DOHH2 (cell line): ENCODE measurements at regions not wholly inside any gene's neighbourhood (a gene's known extent, or its start where the extent isn't known, plus 50 kb on each side); places are given as distances from the start of the nearest gene placed in this dataset.

Experiments
- H3F3A ChIP-seq: fragments of 200-600 bp; sonication (generic), shearing (Covaris generic); 2 replicates; pipeline ENCODE4 v1.6.0; 2016; ENCODE audit warnings: antibody characterized with exemption, mild to moderate bottlenecking; ENCODE audit not compliant: control insufficient read depth, insufficient read depth
- H3K27ac ChIP-seq: fragments of 200-600 bp; sonication (generic); 2 replicates; pipeline ENCODE4 v1.5.1; 2014; ENCODE audit warnings: low read depth, mild to moderate bottlenecking, low read length, moderate library complexity
- H3K27me3 ChIP-seq: fragments of 200-600 bp; sonication (generic); 2 replicates; pipeline ENCODE4 v1.6.1; 2014; ENCODE audit warnings: mild to moderate bottlenecking, low read length, mixed read lengths; ENCODE audit not compliant: control insufficient read depth
- H3K36me3 ChIP-seq: fragments of 200-600 bp; sonication (generic); 2 replicates; pipeline ENCODE4 v1.6.1; 2014; ENCODE audit warnings: mild to moderate bottlenecking, low read length, moderate library complexity, mixed read lengths; ENCODE audit not compliant: control insufficient read depth
- H3K4me1 ChIP-seq: fragments of 200-600 bp; sonication (generic); 2 replicates; pipeline ENCODE4 v1.6.1; 2014; ENCODE audit warnings: mild to moderate bottlenecking, low read length, mixed read lengths; ENCODE audit not compliant: control insufficient read depth
- H3K4me2 ChIP-seq: fragments of 200-600 bp; sonication (generic); 2 replicates; pipeline ENCODE4 v1.6.0; 2014; ENCODE audit warnings: mild to moderate bottlenecking, low read length, moderate library complexity
- H3K4me3 ChIP-seq: fragments of 200-600 bp; sonication (generic); 2 replicates; pipeline ENCODE4 v1.5.1; 2014; ENCODE audit warnings: mild to moderate bottlenecking, low read length, mixed read lengths
- H3K79me2 ChIP-seq: fragments of 200-600 bp; sonication (generic); 2 replicates; pipeline ENCODE4 v1.6.1; 2014; ENCODE audit warnings: mild to moderate bottlenecking, low read length, mixed read lengths; ENCODE audit not compliant: control insufficient read depth
- H3K9me2 ChIP-seq: fragments of 200-600 bp; sonication (generic); replicated peaks from 2 replicates; pipeline ENCODE4 v1.6.1; 2014; ENCODE audit warnings: mild to moderate bottlenecking, low read length, mixed read lengths; ENCODE audit not compliant: control insufficient read depth
- H3K9me3 ChIP-seq: fragments of 200-600 bp; sonication (generic); 2 replicates; pipeline ENCODE4 v1.6.1; 2014; ENCODE audit warnings: antibody characterized with exemption, low read length, mixed read lengths; ENCODE audit not compliant: control insufficient read depth, insufficient read depth
- H4K20me1 ChIP-seq: fragments of 200-600 bp; sonication (generic); 2 replicates; pipeline ENCODE4 v1.6.0; 2014; ENCODE audit warnings: low read depth, mild to moderate bottlenecking, antibody characterized with exemption, low read length, moderate library complexity; ENCODE audit not compliant: control insufficient read depth, insufficient read depth
- CTCF ChIP-seq: fragments of 200-600 bp; sonication (generic); IDR thresholded peaks from one replicate; pipeline ENCODE4 v1.5.1; 2014; ENCODE audit warnings: antibody characterized with exemption, mild to moderate bottlenecking, low read depth, low read length; ENCODE audit not compliant: poor library complexity, severe bottlenecking
- EZH2phosphoT487 ChIP-seq: fragments of 200-600 bp; sonication (generic); IDR thresholded peaks from 2 replicates; pipeline ENCODE4 v1.6.1; 2017; ENCODE audit warnings: borderline replicate concordance, mild to moderate bottlenecking, antibody characterized with exemption, low read length, moderate library complexity, mixed read lengths

- Histone ChIP-seq H3K4me2 (no peak overlapping the region), H3K36me3 (no peaks in the 10 kb centered on the region), H3K4me3 (no peak overlapping the region), H4K20me1 (no peaks in the 10 kb centered on the region), H3K9me2 (no peaks in the 10 kb centered on the region; the same call in 1 of the 2 replicates), H3K4me1 (no peaks in the 10 kb centered on the region; the same call in 1 of the 2 replicates), H3F3A (no peaks in the 10 kb centered on the region), H3K9me3 (no peaks in the 10 kb centered on the region), H3K27me3 (no peaks in the 10 kb centered on the region), H3K27ac (no peak overlapping the region), H3K79me2 (no peaks in the 10 kb centered on the region)
- TF ChIP-seq EZH2phosphoT487 (no peak), CTCF (no peak)
Observed at GRCh38 chr5:100723229-100723628, 179.9 kb downstream of the ST8SIA4 start.

- Histone ChIP-seq H3K79me2 (no peaks in the 10 kb centered on the region), H3F3A (no peaks in the 10 kb centered on the region), H3K9me3 (no peaks in the 10 kb centered on the region), H3K4me3 (no peak overlapping the region), H3K4me2 (no peak overlapping the region), H3K4me1 (no peaks in the 10 kb centered on the region; the same call in 1 of the 2 replicates), H3K27ac (no peak overlapping the region), H4K20me1 (no peaks in the 10 kb centered on the region), H3K36me3 (no peaks in the 10 kb centered on the region), H3K27me3 (no peaks in the 10 kb centered on the region), H3K9me2 (no peaks in the 10 kb centered on the region; the same call in 1 of the 2 replicates)
- TF ChIP-seq EZH2phosphoT487 = no peak
- TF ChIP-seq CTCF = no peak
Observed at GRCh38 chr5:100726116-100726515, 177.0 kb downstream of the ST8SIA4 start.

- Histone ChIP-seq H3K27me3 (no peaks in the 10 kb centered on the region), H3K79me2 (no peaks in the 10 kb centered on the region), H3K4me3 (peak overlapping the region; percentile 29), H3F3A (no peaks in the 10 kb centered on the region), H3K4me2 (peak overlapping the region; percentile 55), H4K20me1 (no peaks in the 10 kb centered on the region), H3K9me3 (no peaks in the 10 kb centered on the region), H3K9me2 (no peaks in the 10 kb centered on the region), H3K27ac (no peak overlapping the region), H3K36me3 (no peaks in the 10 kb centered on the region), H3K4me1 (peaks cover 6% of the 10 kb centered on the region)
- TF ChIP-seq EZH2phosphoT487 (no peak), CTCF (no peak)
Observed at GRCh38 chr5:100731768-100732167, 171.3 kb downstream of the ST8SIA4 start.

GRCh38 chr5:100746730-100747129 is 156.4 kb downstream of the ST8SIA4 start:
- H3K4me3 ChIP-seq = peak overlapping the region; percentile 14; the same call in 1 of the 2 replicates
- no peaks in the 10 kb centered on the region for H3K9me3 ChIP-seq
- H4K20me1 ChIP-seq = no peaks in the 10 kb centered on the region
- H3K79me2 ChIP-seq = no peaks in the 10 kb centered on the region
- H3K36me3 ChIP-seq = no peaks in the 10 kb centered on the region
- TF ChIP-seq EZH2phosphoT487 (no peak), CTCF (no peak)
- peaks cover 15% of the 10 kb centered on the region for H3K4me1 ChIP-seq
- no peaks in the 10 kb centered on the region for H3F3A ChIP-seq
- peak overlapping the region; percentile 49 for H3K4me2 ChIP-seq
- no peak overlapping the region for H3K27ac ChIP-seq
- no peaks in the 10 kb centered on the region for H3K9me2 ChIP-seq
- no peaks in the 10 kb centered on the region for H3K27me3 ChIP-seq
